ENCODE measurements at regions not wholly inside any gene's neighbourhood (a gene's known extent, or its start where the extent isn't known, plus 50 kb on each side); places are given as distances from the start of the nearest gene placed in this dataset.

GRCh38 chr13:83992566-83993358 lies 110.5 kb upstream of the SLITRK1 start:
- TF ChIP-seq CTCF (IDR thresholded peaks at IDR 0.05 in 2 of 3, conservative IDR thresholded peaks at IDR 0.05 in 1 of 3; ENCODE audit: borderline replicate concordance in 1 of 3, insufficient read depth in 1 of 3, low read depth in 2 of 3, low read length in 2 of 3) (no peak), FOSL1 (IDR thresholded peaks at IDR 0.05; ENCODE audit: low read depth) (no peak), POLR2AphosphoS5 (IDR thresholded peaks at IDR 0.05; ENCODE audit: low read depth, low read length) (no peak), SIN3A (IDR thresholded peaks at IDR 0.05; ENCODE audit: low read depth) (no peak), SRF (IDR thresholded peaks at IDR 0.05; ENCODE audit: low read depth) (no peak), ATF3 (IDR thresholded peaks at IDR 0.05) (no peak), MAX (IDR thresholded peaks at IDR 0.05) (no peak), EZH2phosphoT487 (IDR thresholded peaks at IDR 0.05; ENCODE audit: borderline replicate concordance) (no peak), EGR1 (IDR thresholded peaks at IDR 0.05; ENCODE audit: low read depth) (no peak)

Data from HCT116 (cell line).